ENCODE measurements at regions not wholly inside any gene's neighbourhood (a gene's known extent, or its start where the extent isn't known, plus 50 kb on each side); places are given as distances from the start of the nearest gene placed in this dataset.

GRCh38 chr22:47357086-47357485, 594.6 kb downstream of the TBC1D22A start:
- H3K9me3 ChIP-seq (ENCODE audit: control insufficient read depth, insufficient read depth, low read depth, low read length) = no peaks in the 10 kb centered on the region
- ChIA-PET POLR2A (no interaction called here), CTCF (no interaction called here)
- no peaks in the 10 kb centered on the region for H3K36me3 ChIP-seq (ENCODE audit: control insufficient read depth in 2 of 2, insufficient read depth in 1 of 2, low read length in 2 of 2)
- H3K4me3 ChIP-seq (ENCODE audit: low read depth, low read length) = no peak overlapping the region
- no peaks in the 10 kb centered on the region for H3K4me1 ChIP-seq (ENCODE audit: control insufficient read depth, insufficient read depth, low read length)
- no peak overlapping the region for H3K27ac ChIP-seq (ENCODE audit: extremely low read depth, low read depth, low read length)
- TF ChIP-seq ZNF19 (tag by site-specific recombination; IDR thresholded peaks at IDR 0.05; ENCODE audit: low read depth) = no peak
- no peak for TF ChIP-seq GLIS2 (tag by site-specific recombination; IDR thresholded peaks at IDR 0.05)
- no peak for TF ChIP-seq ZNF785 (tag by site-specific recombination; IDR thresholded peaks at IDR 0.05)
- no peak for TF ChIP-seq ZNF148 (tag by site-specific recombination; IDR thresholded peaks at IDR 0.05; ENCODE audit: borderline replicate concordance)
- TF ChIP-seq ZNF341 (tag by site-specific recombination; IDR thresholded peaks at IDR 0.05; ENCODE audit: low read depth) = no peak
- no peak for TF ChIP-seq ZNF140 (tag by site-specific recombination; IDR thresholded peaks at IDR 0.05)
- no peak for TF ChIP-seq FEZF1 (tag by site-specific recombination; IDR thresholded peaks at IDR 0.05)
- no peak for TF ChIP-seq ZSCAN23 (tag by site-specific recombination; IDR thresholded peaks at IDR 0.05)
- no peak for TF ChIP-seq ZNF600 (tag by site-specific recombination; IDR thresholded peaks at IDR 0.05)
- TF ChIP-seq ZNF350 (tag by site-specific recombination; IDR thresholded peaks at IDR 0.05) = no peak
- no peak for TF ChIP-seq ZNF239 (tag by site-specific recombination; IDR thresholded peaks at IDR 0.05)
- TF ChIP-seq ZNF664 (tag by site-specific recombination; IDR thresholded peaks at IDR 0.05) = no peak
- TF ChIP-seq ZSCAN16 (tag by site-specific recombination; IDR thresholded peaks at IDR 0.05) = no peak
- no peak for TF ChIP-seq ZNF48 (tag by site-specific recombination; IDR thresholded peaks at IDR 0.05)

DNA sequence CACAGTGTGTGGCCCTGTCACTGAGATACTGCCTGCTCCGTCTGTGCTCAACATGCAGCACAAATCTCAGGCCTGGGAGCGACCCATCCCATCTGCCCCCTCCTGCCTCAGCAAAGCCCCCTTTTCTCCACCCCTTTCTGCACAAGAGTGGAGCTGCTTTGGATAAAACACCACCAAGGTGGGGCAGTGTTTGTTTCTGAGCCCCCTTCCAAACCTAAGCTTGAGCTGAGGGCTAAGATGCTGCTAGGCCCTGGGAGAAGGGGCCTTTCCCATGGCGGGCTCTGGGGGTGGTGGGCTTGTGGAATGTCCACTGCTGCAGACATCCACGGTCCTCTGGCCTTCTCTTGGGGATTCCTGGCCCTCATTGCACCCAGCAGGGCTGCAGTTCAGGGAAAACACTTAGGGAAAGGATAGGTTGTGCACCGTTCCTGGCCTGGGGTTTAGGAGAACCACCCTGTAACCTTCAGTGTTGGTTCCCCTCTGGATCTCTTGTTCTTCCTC, 594.1 kb downstream of the TBC1D22A start:
- H3K9me3 ChIP-seq (ENCODE audit: control insufficient read depth, insufficient read depth, low read depth, low read length) = no peaks in the 10 kb centered on the region
- H3K4me3 ChIP-seq (ENCODE audit: low read depth, low read length) = no peak overlapping the region
- POLR2A ChIA-PET = no interaction called here
- no peaks in the 10 kb centered on the region for H3K36me3 ChIP-seq (ENCODE audit: control insufficient read depth in 2 of 2, insufficient read depth in 1 of 2, low read length in 2 of 2)
- no peak overlapping the region for H3K27ac ChIP-seq (ENCODE audit: extremely low read depth, low read depth, low read length)
- no peaks in the 10 kb centered on the region for H3K4me1 ChIP-seq (ENCODE audit: control insufficient read depth, insufficient read depth, low read length)
- CTCF ChIA-PET = no interaction called here
- TF ChIP-seq ZNF521 (tag by site-specific recombination; IDR thresholded peaks at IDR 0.05) (no peak), ZBTB49 (tag by site-specific recombination; IDR thresholded peaks at IDR 0.05; ENCODE audit: low read depth) (no peak), ZBTB17 (tag by site-specific recombination; IDR thresholded peaks at IDR 0.05) (no peak), ZNF518A (tag by site-specific recombination; conservative IDR thresholded peaks at IDR 0.05; ENCODE audit: low read depth) (no peak), PRDM1 (tag by site-specific recombination; IDR thresholded peaks at IDR 0.05) (no peak), ZNF169 (tag by site-specific recombination; IDR thresholded peaks at IDR 0.05) (no peak), ZNF214 (tag by site-specific recombination; IDR thresholded peaks at IDR 0.05; ENCODE audit: borderline replicate concordance) (no peak), RBAK (tag by site-specific recombination; IDR thresholded peaks at IDR 0.05) (no peak), MYNN (tag by site-specific recombination; IDR thresholded peaks at IDR 0.05; ENCODE audit: borderline replicate concordance) (no peak), TRIM28 (IDR thresholded peaks at IDR 0.05; ENCODE audit: borderline replicate concordance, low read length) (no peak), GLI2 (tag by site-specific recombination; IDR thresholded peaks at IDR 0.05; ENCODE audit: borderline replicate concordance, low read depth) (no peak), ZNF114 (tag by site-specific recombination; IDR thresholded peaks at IDR 0.05) (no peak)
- TF ChIP-seq, protein P1, sequence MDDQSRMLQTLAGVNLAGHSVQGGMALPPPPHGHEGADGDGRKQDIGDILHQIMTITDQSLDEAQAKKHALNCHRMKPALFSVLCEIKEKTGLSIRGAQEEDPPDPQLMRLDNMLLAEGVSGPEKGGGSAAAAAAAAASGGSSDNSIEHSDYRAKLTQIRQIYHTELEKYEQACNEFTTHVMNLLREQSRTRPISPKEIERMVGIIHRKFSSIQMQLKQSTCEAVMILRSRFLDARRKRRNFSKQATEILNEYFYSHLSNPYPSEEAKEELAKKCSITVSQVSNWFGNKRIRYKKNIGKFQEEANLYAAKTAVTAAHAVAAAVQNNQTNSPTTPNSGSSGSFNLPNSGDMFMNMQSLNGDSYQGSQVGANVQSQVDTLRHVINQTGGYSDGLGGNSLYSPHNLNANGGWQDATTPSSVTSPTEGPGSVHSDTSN (CRISPR knock-in tag; IDR thresholded peaks at IDR 0.05) = no peak
